ENCODE measurements at regions not wholly inside any gene's neighbourhood (a gene's known extent, or its start where the extent isn't known, plus 50 kb on each side); places are given as distances from the start of the nearest gene placed in this dataset.

DNA sequence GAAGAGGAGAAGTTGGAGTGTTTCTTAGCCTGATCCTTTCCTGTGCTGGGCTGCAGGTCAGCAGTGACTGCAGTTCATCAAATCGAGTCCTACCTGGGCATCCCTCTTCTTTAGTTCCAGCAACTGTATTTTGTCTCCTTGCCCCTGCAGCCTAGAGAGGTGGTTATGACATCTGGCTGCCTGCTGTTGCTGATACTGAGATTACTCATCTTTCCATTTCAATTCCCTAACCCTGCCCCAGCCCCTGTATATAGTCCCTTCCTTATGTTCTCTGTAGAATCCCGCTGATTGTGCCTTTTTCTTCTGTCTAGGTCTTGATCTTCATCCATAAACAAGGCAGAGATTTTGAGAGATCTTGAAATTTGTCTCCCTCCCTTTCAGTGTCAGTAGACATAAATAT lies 393.3 kb downstream of the EDEM1 start:
- TF ChIP-seq CTCF (IDR thresholded peaks at IDR 0.05) (no peak), POLR2A (IDR thresholded peaks at IDR 0.05; ENCODE audit: low read depth) (no peak), POLR2AphosphoS5 (IDR thresholded peaks at IDR 0.05) (no peak)
